ENCODE measurements at regions not wholly inside any gene's neighbourhood (a gene's known extent, or its start where the extent isn't known, plus 50 kb on each side); places are given as distances from the start of the nearest gene placed in this dataset.

GRCh38 chr2:223389624-223390023 lies 212.5 kb downstream of the SCG2 start:
- DNase-seq (ENCODE audit: low read depth in 1 of 2, low spot score in 1 of 2) = no peak
- Histone ChIP-seq H3K27me3 (ENCODE audit: insufficient read depth, poor library complexity, severe bottlenecking) (no peaks in the 10 kb centered on the region), H3K4me3 (replicated peaks; ENCODE audit: insufficient read depth, low read length) (no peak overlapping the region), H3K27ac (replicated peaks) (no peak overlapping the region)
- TF ChIP-seq GABPA (IDR thresholded peaks at IDR 0.05; ENCODE audit: low read depth) = no peak
- no peak for TF ChIP-seq SPI1 (IDR thresholded peaks at IDR 0.05; ENCODE audit: borderline replicate concordance, low read depth)
- TF ChIP-seq CTCF (IDR thresholded peaks at IDR 0.05; ENCODE audit: insufficient read depth, low read length) = no peak
- TF ChIP-seq REST (IDR thresholded peaks at IDR 0.05; ENCODE audit: insufficient replicate concordance, low read depth) = no peak
- no peak for TF ChIP-seq POLR2AphosphoS5 (IDR thresholded peaks at IDR 0.05; ENCODE audit: low read depth)

GRCh38 chr2:223396993-223397392 lies 205.2 kb downstream of the SCG2 start:
- Histone ChIP-seq H3K27ac (replicated peaks) (no peak overlapping the region), H3K27me3 (ENCODE audit: insufficient read depth, poor library complexity, severe bottlenecking) (no peaks in the 10 kb centered on the region), H3K4me3 (replicated peaks; ENCODE audit: insufficient read depth, low read length) (no peak overlapping the region)
- TF ChIP-seq REST (IDR thresholded peaks at IDR 0.05; ENCODE audit: insufficient replicate concordance, low read depth) (no peak), SPI1 (IDR thresholded peaks at IDR 0.05; ENCODE audit: borderline replicate concordance, low read depth) (no peak), CTCF (IDR thresholded peaks at IDR 0.05; ENCODE audit: insufficient read depth, low read length) (no peak), GABPA (IDR thresholded peaks at IDR 0.05; ENCODE audit: low read depth) (no peak), POLR2AphosphoS5 (IDR thresholded peaks at IDR 0.05; ENCODE audit: low read depth) (no peak)
- DNase-seq (ENCODE audit: low read depth in 1 of 2, low spot score in 1 of 2) = no peak

- H3K4me3 ChIP-seq (replicated peaks; ENCODE audit: insufficient read depth, low read length) = no peak overlapping the region
- TF ChIP-seq GABPA (IDR thresholded peaks at IDR 0.05; ENCODE audit: low read depth) (no peak), REST (IDR thresholded peaks at IDR 0.05; ENCODE audit: insufficient replicate concordance, low read depth) (no peak), POLR2AphosphoS5 (IDR thresholded peaks at IDR 0.05; ENCODE audit: low read depth) (no peak), CTCF (IDR thresholded peaks at IDR 0.05; ENCODE audit: insufficient read depth, low read length) (no peak), SPI1 (IDR thresholded peaks at IDR 0.05; ENCODE audit: borderline replicate concordance, low read depth) (no peak)
- no peaks in the 10 kb centered on the region for H3K27me3 ChIP-seq (ENCODE audit: insufficient read depth, poor library complexity, severe bottlenecking)
- no peak for DNase-seq (ENCODE audit: low read depth in 1 of 2, low spot score in 1 of 2)
- H3K27ac ChIP-seq (replicated peaks) = no peak overlapping the region
Measured at GRCh38 chr2:223399357-223399957, 202.7 kb downstream of the SCG2 start.
